Astrocyte of the cerebellum (primary cell): ENCODE measurements at regions not wholly inside any gene's neighbourhood (a gene's known extent, or its start where the extent isn't known, plus 50 kb on each side); places are given as distances from the start of the nearest gene placed in this dataset.

Experiments
- DNase-seq: peaks from one replicate; pipeline ENCODE4 v3.0.0-alpha.2; 2011; ENCODE audit warnings: low read depth
- H3K4me3 ChIP-seq: 2 replicates; pipeline ENCODE4 v1.5.1; 2011; ENCODE audit warnings: mild to moderate bottlenecking, low read depth, low read length, moderate library complexity
- CTCF ChIP-seq: IDR thresholded peaks from 2 replicates; pipeline ENCODE4 v1.5.1; 2012; ENCODE audit warnings: low read length, low read depth, moderate library complexity, mild to moderate bottlenecking; ENCODE audit errors: missing control alignments
- in situ Hi-C: cut with HindIII; loops from 2 replicates; pipeline ENCODE4 v1.10.0; 2017; ENCODE audit warnings: low sequenced_read_pairs

GRCh38 chr11:98110030-98110429 lies 910.7 kb upstream of the CNTN5 start:
- no peak for DNase-seq
- in situ Hi-C loops: no loop called here
- no peak overlapping the region for H3K4me3 ChIP-seq
- TF ChIP-seq CTCF: no peak

- no peak for TF ChIP-seq CTCF
Observed at GRCh38 chr11:98115873-98116272, 904.9 kb upstream of the CNTN5 start.

GRCh38 chr11:98130117-98130625 lies 890.6 kb upstream of the CNTN5 start:
- no peak for TF ChIP-seq CTCF
- no peak for DNase-seq
- in situ Hi-C loops: no loop called here
- H3K4me3 ChIP-seq: no peak overlapping the region

More at GRCh38 chr11:98115873-98116272, 904.9 kb upstream of the CNTN5 start:
- in situ Hi-C loops: no loop called here
- H3K4me3 ChIP-seq: no peak overlapping the region
- DNase-seq: no peak

GRCh38 chr11:98136357-98136756 lies 884.4 kb upstream of the CNTN5 start:
- no peak for DNase-seq
- in situ Hi-C loops: no loop called here
- no peak for TF ChIP-seq CTCF
- no peak overlapping the region for H3K4me3 ChIP-seq

- no peak for TF ChIP-seq CTCF
- H3K4me3 ChIP-seq: no peak overlapping the region
- no peak for DNase-seq
- in situ Hi-C loops: no loop called here
Observed at GRCh38 chr11:98137437-98137836, 883.3 kb upstream of the CNTN5 start.

- no peak for TF ChIP-seq CTCF
- no peak overlapping the region for H3K4me3 ChIP-seq
- in situ Hi-C loops: no loop called here
- no peak for DNase-seq
Observed at GRCh38 chr11:98143661-98144060, 877.1 kb upstream of the CNTN5 start.

- in situ Hi-C loops: no loop called here
- no peak overlapping the region for H3K4me3 ChIP-seq
- TF ChIP-seq CTCF: no peak
- DNase-seq: no peak
Observed at GRCh38 chr11:98153752-98154151, 867.0 kb upstream of the CNTN5 start.
